Activated CD4-positive, alpha-beta T cell treated with anti-CD3 and anti-CD28 coated beads, Interleukin-2, amount 50 U/mL, for 16 hours (primary cell): ENCODE measurements at regions not wholly inside any gene's neighbourhood (a gene's known extent, or its start where the extent isn't known, plus 50 kb on each side); places are given as distances from the start of the nearest gene placed in this dataset.
"Not testable (repeated sequence)": the region's sequence is repeated elsewhere in the genome, so short reads cannot be mapped to it uniquely, and the experiment has no call there.

Experiments
- DNase-seq: peaks from one replicate; pipeline ENCODE4 v3.0.0-alpha.2; 2020

- no peak for DNase-seq
Observed at GRCh38 chr13:55069746-55070145, 2041.1 kb downstream of the OLFM4 start.

- DNase-seq = no peak
Observed at GRCh38 chr13:55073000-55073399, 2044.4 kb downstream of the OLFM4 start.

- DNase-seq = no peak
Observed at GRCh38 chr13:55084630-55085029, 2056.0 kb downstream of the OLFM4 start.

GRCh38 chr13:55087085-55087484 is 2053.6 kb upstream of the PRR20A start:
- no peak for DNase-seq

- no peak for DNase-seq
Observed at GRCh38 chr13:55090612-55091011, 2050.1 kb upstream of the PRR20A start.

- no peak for DNase-seq
Observed at GRCh38 chr13:55091172-55091571, 2049.5 kb upstream of the PRR20A start.

GRCh38 chr13:55106509-55106908 is 2034.2 kb upstream of the PRR20A start:
- no peak for DNase-seq

GRCh38 chr13:55120631-55121030 is 2020.1 kb upstream of the PRR20A start:
- DNase-seq = no peak

GRCh38 chr13:55155046-55155445 is 1985.7 kb upstream of the PRR20A start:
- DNase-seq = no peak

GRCh38 chr13:55159765-55160164 is 1981.0 kb upstream of the PRR20A start:
- DNase-seq = no peak

- DNase-seq = no peak
Observed at GRCh38 chr13:55160867-55161266, 1979.9 kb upstream of the PRR20A start.

GRCh38 chr13:55178582-55178981 is 1962.1 kb upstream of the PRR20A start:
- not testable (repeated sequence) for DNase-seq

GRCh38 chr13:55190996-55191395 is 1949.7 kb upstream of the PRR20A start:
- no peak for DNase-seq

GRCh38 chr13:55199134-55199533 is 1941.6 kb upstream of the PRR20A start:
- DNase-seq = no peak

- DNase-seq = no peak
Observed at GRCh38 chr13:55214841-55215345, 1925.8 kb upstream of the PRR20A start.

GRCh38 chr13:55219538-55219937 is 1921.2 kb upstream of the PRR20A start:
- no peak for DNase-seq

GRCh38 chr13:55229906-55230569 is 1910.7 kb upstream of the PRR20A start:
- DNase-seq = no peak

GRCh38 chr13:55230570-55230908 is 1910.2 kb upstream of the PRR20A start:
- DNase-seq = no peak

- DNase-seq = no peak
Observed at GRCh38 chr13:55234311-55234710, 1906.4 kb upstream of the PRR20A start.

- no peak for DNase-seq
Observed at GRCh38 chr13:55245005-55245644, 1895.6 kb upstream of the PRR20A start.

- no peak for DNase-seq
Observed at GRCh38 chr13:55255236-55255635, 1885.5 kb upstream of the PRR20A start.

- DNase-seq = no peak
Observed at GRCh38 chr13:55263045-55263444, 1877.7 kb upstream of the PRR20A start.

GRCh38 chr13:55266644-55267043 is 1874.1 kb upstream of the PRR20A start:
- no peak for DNase-seq

- DNase-seq = no peak
Observed at GRCh38 chr13:55298201-55298600, 1842.5 kb upstream of the PRR20A start.

- no peak for DNase-seq
Observed at GRCh38 chr13:55302568-55302967, 1838.2 kb upstream of the PRR20A start.
